Transverse colon (tissue), 4 donors: ENCODE measurements at regions not wholly inside any gene's neighbourhood (a gene's known extent, or its start where the extent isn't known, plus 50 kb on each side); places are given as distances from the start of the nearest gene placed in this dataset.

ENCODE experiments used
- CTCF ChIP-seq, 5 experiments: fragments of 200-600 bp in 3 of 5; fragments of 450-650 bp in 2 of 5; sonication (generic) in 3 of 5; IDR thresholded peaks; 1 replicate in 2 of 5; 2 replicates in 3 of 5; pipeline ENCODE4 v1.5.1; 2016 to 2017; ENCODE audit warnings: antibody characterized with exemption in 5 of 5, inconsistent platforms in 3 of 5, mild to moderate bottlenecking in 2 of 5, moderate library complexity in 1 of 5
- POLR2A ChIP-seq: fragments of 450-650 bp; IDR thresholded peaks from one replicate; pipeline ENCODE4 v1.6.1; 2016; ENCODE audit warnings: antibody characterized with exemption, mild to moderate bottlenecking, moderate library complexity
- POLR2AphosphoS5 ChIP-seq, 3 donors: sonication (generic); formaldehyde crosslinking; IDR thresholded peaks; one replicate each; pipeline ENCODE4 v1.6.1; 2016; ENCODE audit warnings: antibody characterized with exemption in 3 of 3

GRCh38 chr7:26046150-26046549, 105.8 kb upstream of the NFE2L3 start:
- TF ChIP-seq CTCF (IDR thresholded peaks at IDR 0.05), result no peak
- TF ChIP-seq POLR2A, result no peak
- no peak for TF ChIP-seq POLR2AphosphoS5 (IDR thresholded peaks at IDR 0.05)
